ENCODE measurements at regions not wholly inside any gene's neighbourhood (a gene's known extent, or its start where the extent isn't known, plus 50 kb on each side); places are given as distances from the start of the nearest gene placed in this dataset.

DNA sequence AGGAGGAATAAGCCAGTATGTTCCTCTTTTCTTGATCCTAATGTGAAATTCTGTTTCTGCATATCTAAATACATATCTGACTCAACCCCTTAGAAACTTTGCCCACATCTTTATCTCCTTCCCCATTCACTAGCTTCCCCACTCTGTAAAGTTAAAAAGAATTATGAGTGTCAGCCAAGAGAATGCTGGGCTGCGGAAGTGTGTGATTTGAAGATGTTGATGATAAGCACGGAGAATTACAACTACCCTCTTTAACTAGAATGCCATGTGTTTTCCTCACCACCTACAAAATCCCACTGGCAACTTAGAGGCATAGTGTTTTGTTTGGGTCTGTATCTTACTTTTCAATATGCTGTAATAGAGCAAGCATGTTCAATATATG is 490.4 kb upstream of the FANCL start:
- Histone ChIP-seq H3K4me1 (no peaks in the 10 kb centered on the region), H3K9ac (ENCODE audit: low read depth in 2 of 2, low read length in 2 of 2) (no peak overlapping the region), H3K4me3 (no peak overlapping the region), H3K9me3 (no peaks in the 10 kb centered on the region), H3K27me3 (no peaks in the 10 kb centered on the region), H3K36me3 (no peaks in the 10 kb centered on the region), H3K27ac (no peak overlapping the region)
- TF ChIP-seq, protein P1, sequence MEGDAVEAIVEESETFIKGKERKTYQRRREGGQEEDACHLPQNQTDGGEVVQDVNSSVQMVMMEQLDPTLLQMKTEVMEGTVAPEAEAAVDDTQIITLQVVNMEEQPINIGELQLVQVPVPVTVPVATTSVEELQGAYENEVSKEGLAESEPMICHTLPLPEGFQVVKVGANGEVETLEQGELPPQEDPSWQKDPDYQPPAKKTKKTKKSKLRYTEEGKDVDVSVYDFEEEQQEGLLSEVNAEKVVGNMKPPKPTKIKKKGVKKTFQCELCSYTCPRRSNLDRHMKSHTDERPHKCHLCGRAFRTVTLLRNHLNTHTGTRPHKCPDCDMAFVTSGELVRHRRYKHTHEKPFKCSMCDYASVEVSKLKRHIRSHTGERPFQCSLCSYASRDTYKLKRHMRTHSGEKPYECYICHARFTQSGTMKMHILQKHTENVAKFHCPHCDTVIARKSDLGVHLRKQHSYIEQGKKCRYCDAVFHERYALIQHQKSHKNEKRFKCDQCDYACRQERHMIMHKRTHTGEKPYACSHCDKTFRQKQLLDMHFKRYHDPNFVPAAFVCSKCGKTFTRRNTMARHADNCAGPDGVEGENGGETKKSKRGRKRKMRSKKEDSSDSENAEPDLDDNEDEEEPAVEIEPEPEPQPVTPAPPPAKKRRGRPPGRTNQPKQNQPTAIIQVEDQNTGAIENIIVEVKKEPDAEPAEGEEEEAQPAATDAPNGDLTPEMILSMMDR (IDR thresholded peaks at IDR 0.05): no peak
- intact Hi-C loops (cut with DNase I): no loop called here
- no peak for DNase-seq

DNA sequence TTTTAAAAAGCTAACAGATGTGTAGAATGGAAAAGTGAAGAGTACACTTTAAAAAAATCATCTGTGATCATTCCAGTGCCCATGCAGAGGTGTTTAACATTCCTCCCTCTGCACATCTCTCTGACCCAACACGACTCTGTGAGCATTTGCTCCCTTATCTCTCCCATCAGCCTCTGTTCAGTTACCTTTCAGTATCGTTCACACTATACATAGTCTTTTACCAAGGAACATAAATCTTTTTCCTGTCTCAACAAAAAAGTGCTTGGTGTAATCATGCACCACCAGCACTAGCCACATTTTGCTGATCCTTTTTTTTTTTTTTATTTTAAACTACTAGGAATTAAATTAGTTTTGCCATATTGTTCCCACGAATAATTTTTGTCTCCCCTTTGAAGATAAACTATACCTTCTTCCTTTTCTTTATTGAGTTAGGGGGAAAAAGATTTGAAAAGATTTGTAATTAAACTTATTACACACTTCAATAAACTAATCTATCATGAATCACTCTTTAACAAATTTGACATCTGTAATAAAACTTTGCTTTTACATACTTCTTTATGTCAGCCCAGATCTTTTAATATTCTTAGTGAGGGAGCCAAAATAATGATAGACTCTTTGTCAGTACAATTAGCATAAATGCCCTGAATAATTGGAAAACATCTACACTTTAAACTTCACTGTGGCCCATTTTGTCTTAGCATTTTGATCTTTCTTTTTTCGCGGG is 489.8 kb upstream of the FANCL start:
- no peaks in the 10 kb centered on the region for H3K27me3 ChIP-seq
- no peaks in the 10 kb centered on the region for H3K9me3 ChIP-seq
- no peaks in the 10 kb centered on the region for H3K36me3 ChIP-seq
- H3K27ac ChIP-seq: no peak overlapping the region
- TF ChIP-seq, protein P1 (IDR thresholded peaks at IDR 0.05): no peak
- intact Hi-C loops (cut with DNase I): no loop called here
- H3K4me3 ChIP-seq: no peak overlapping the region
- H3K4me1 ChIP-seq: no peaks in the 10 kb centered on the region
- H3K9ac ChIP-seq (ENCODE audit: low read depth in 2 of 2, low read length in 2 of 2): no peak overlapping the region
- DNase-seq: no peak

DNA sequence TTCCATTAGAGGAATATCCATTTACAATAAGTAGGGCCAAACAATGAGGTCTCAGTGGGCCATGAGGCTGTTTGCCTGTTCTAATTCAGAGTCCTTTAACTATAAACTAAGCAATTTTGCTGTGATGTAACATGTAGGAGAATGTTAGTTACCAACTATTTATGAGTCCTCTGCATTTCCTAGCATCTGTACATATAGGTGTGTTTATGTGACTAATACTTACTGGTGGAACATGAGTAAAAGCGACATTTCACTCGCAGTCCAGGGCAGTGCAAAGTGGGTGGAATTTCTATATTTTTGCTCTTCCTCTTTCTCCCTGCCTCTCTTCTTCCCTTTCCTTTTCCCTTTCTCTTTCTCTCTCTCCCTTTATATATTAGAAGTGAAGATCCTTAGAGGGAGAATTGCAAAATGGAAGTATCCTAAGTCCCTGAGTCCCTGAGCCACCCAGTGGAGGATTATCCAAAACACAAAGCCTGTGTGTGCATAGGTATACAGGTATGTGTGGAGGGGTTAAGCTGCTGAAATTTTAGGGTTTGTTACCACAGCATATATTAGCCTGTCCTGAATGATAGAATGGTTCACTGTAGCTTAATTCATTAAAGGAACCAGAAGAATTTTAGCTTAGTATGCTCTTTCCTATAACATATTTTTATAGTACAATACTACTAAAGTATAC is 487.0 kb upstream of the FANCL start:
- no peak overlapping the region for H3K27ac ChIP-seq
- intact Hi-C loops (cut with DNase I): no loop called here
- TF ChIP-seq, protein P1 (IDR thresholded peaks at IDR 0.05): no peak
- no peaks in the 10 kb centered on the region for H3K9me3 ChIP-seq
- no peaks in the 10 kb centered on the region for H3K27me3 ChIP-seq
- no peak overlapping the region for H3K9ac ChIP-seq (ENCODE audit: low read depth in 2 of 2, low read length in 2 of 2)
- H3K4me1 ChIP-seq: no peaks in the 10 kb centered on the region
- H3K4me3 ChIP-seq: no peak overlapping the region
- H3K36me3 ChIP-seq: no peaks in the 10 kb centered on the region
- no peak for DNase-seq

DNA sequence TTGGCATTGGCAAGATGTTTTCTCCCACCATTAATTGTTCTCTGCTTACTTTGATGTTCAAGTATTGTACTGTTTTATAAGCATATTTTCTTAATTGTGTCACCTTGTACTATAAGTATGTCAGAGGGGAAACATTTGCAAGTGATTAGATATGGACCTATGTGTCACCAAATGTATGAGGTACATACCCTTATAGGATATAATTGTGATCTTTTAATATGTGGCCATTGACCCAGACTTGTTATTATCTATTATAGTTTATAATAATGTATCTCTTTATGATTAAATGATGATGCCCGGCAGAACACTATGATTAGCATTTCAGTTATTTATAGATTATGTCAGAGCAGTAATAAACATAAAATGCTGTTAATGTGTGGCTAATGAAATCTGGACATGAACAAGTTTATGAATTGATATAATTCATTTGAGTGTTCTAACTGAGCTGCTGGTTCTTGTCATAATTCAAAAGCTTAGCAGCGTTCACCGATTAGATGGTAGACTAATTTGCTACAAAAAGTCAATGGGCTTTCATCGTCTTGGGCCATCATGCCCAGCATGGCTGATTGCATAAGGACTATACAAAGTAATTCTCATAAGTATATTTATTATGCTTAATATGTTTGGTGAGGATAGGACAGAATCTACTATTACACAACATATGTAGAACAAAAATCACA is 480.9 kb upstream of the FANCL start:
- TF ChIP-seq, protein P1 (IDR thresholded peaks at IDR 0.05): no peak
- H3K9ac ChIP-seq (ENCODE audit: low read depth in 2 of 2, low read length in 2 of 2): no peak overlapping the region
- no peak for DNase-seq
- no peaks in the 10 kb centered on the region for H3K9me3 ChIP-seq
- H3K36me3 ChIP-seq: no peaks in the 10 kb centered on the region
- intact Hi-C loops (cut with DNase I): no loop called here
- no peak overlapping the region for H3K27ac ChIP-seq
- no peaks in the 10 kb centered on the region for H3K4me1 ChIP-seq
- H3K4me3 ChIP-seq: no peak overlapping the region
- no peaks in the 10 kb centered on the region for H3K27me3 ChIP-seq

DNA sequence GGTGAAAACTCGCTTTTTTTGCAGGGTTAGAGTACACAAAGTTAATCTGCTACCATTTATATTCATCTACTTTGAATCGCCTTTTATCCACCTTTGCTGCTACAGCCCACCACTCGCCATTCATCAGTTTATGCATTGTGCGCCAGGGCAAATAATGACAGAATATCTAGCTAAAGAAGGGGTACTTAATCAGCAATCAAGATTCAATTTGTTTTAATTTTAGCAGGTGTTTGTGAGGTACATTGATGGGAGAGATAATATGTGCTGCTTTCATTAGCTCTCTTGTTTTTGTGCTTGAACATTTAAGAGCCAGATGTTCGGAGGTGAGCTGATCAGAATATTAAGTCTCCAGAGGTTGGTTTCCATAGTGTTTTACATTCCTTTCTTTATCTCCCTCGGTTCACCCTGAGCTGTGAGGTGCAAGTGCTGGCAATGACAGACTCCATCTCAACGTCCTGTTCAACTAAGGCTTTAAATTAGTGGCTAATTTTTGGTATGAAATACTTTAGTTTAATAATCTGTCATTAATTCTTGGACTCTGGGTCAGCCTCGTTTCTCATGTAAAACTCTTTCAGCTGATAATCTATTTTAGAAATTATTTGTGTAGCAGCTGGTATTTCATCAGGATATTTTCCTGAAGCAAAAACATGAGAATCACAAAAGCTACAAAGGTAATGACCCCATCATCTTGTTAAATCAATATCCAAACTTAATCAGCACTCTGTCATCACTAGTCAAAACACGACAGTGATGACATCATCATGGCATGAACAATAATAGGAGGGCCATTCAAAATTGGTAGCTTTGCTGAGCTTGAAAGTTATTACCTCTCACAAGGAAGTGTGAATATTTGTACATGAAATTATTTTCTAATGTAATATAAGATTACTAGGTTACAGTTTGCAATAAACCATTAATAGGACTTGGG is 479.9 kb upstream of the FANCL start:
- Histone ChIP-seq H3K4me3 (no peak overlapping the region), H3K9ac (ENCODE audit: low read depth in 2 of 2, low read length in 2 of 2) (no peak overlapping the region), H3K27me3 (no peaks in the 10 kb centered on the region), H3K36me3 (no peaks in the 10 kb centered on the region), H3K9me3 (no peaks in the 10 kb centered on the region), H3K27ac (no peak overlapping the region), H3K4me1 (no peaks in the 10 kb centered on the region)
- intact Hi-C loops (cut with DNase I): no loop called here
- TF ChIP-seq, protein P1 (IDR thresholded peaks at IDR 0.05): no peak
- DNase-seq: no peak
